Activated CD8-positive, alpha-beta T cell treated with anti-CD3 and anti-CD28 coated beads, Interleukin-2, amount 10 ng/mL, durations not matched to agents 7 days and 5 days (primary cell): ENCODE measurements at regions not wholly inside any gene's neighbourhood (a gene's known extent, or its start where the extent isn't known, plus 50 kb on each side); places are given as distances from the start of the nearest gene placed in this dataset.

Experiments
- ATAC-seq: fragments of 150-1000 bp; cut with Tn5 transposase; one replicate; pipeline ENCODE4 v1.10.0; 2021; ENCODE audit warnings: moderate library complexity
- CTCF ChIA-PET: fragments of 350-600 bp; sonication (Branson Sonifier 250); formaldehyde crosslinking; loops from one replicate; lab custom pipeline; 2021; ENCODE audit warnings: antibody characterized with exemption; lab: Charles Lee
- POLR2A ChIA-PET: fragments of 350-600 bp; sonication (Branson Sonifier 250); formaldehyde crosslinking; loops from one replicate; lab custom pipeline; 2021; ENCODE audit warnings: antibody characterized with exemption; lab: Charles Lee
- DNase-seq: peaks from one replicate; pipeline ENCODE4 v3.0.0-alpha.2; 2020
- H3K27ac Mint-ChIP-seq: one replicate; pipeline ENCODE4 v1.8.0; 2021; ENCODE audit warnings: mild to moderate bottlenecking, mixed read lengths
- H3K27me3 Mint-ChIP-seq: one replicate; pipeline ENCODE4 v1.8.0; 2021; ENCODE audit warnings: low read depth, mixed read lengths
- H3K36me3 Mint-ChIP-seq: one replicate; pipeline ENCODE4 v1.8.0; 2021; ENCODE audit warnings: low read depth, mixed read lengths
- H3K4me1 Mint-ChIP-seq: one replicate; pipeline ENCODE4 v1.8.0; 2021; ENCODE audit warnings: low read depth, mixed read lengths
- H3K4me3 Mint-ChIP-seq: one replicate; pipeline ENCODE4 v1.8.0; 2021; ENCODE audit warnings: mild to moderate bottlenecking, mixed read lengths
- H3K9me3 Mint-ChIP-seq: one replicate; pipeline ENCODE4 v1.8.0; 2022; ENCODE audit warnings: mixed read lengths; ENCODE audit not compliant: insufficient read depth

- POLR2A ChIA-PET, result no interaction called here
- no peak overlapping the region for H3K4me3 Mint-ChIP-seq
- H3K4me1 Mint-ChIP-seq, result no peaks in the 10 kb centered on the region
- H3K36me3 Mint-ChIP-seq, result no peaks in the 10 kb centered on the region
- H3K27me3 Mint-ChIP-seq, result no peaks in the 10 kb centered on the region
- H3K9me3 Mint-ChIP-seq, result peaks cover 4% of the 10 kb centered on the region
- DNase-seq (no peak), ATAC-seq (no peak)
- CTCF ChIA-PET, result no interaction called here
- H3K27ac Mint-ChIP-seq, result no peak overlapping the region
These were observed 200.2 kb upstream of the SLITRK1 start for GRCh38 chr13:84082462-84082861.

- H3K9me3 Mint-ChIP-seq, result peaks cover 4% of the 10 kb centered on the region
- H3K27me3 Mint-ChIP-seq, result no peaks in the 10 kb centered on the region
- CTCF ChIA-PET, result no interaction called here
- H3K27ac Mint-ChIP-seq, result no peak overlapping the region
- POLR2A ChIA-PET, result no interaction called here
- no peaks in the 10 kb centered on the region for H3K36me3 Mint-ChIP-seq
- no peak overlapping the region for H3K4me3 Mint-ChIP-seq
- H3K4me1 Mint-ChIP-seq, result no peaks in the 10 kb centered on the region
- DNase-seq, result no peak
- no peak for ATAC-seq
These were observed 198.7 kb upstream of the SLITRK1 start for GRCh38 chr13:84080748-84081530.

GRCh38 chr13:84077271-84077670, 195.0 kb upstream of the SLITRK1 start:
- no peaks in the 10 kb centered on the region for H3K4me1 Mint-ChIP-seq
- POLR2A ChIA-PET, result no interaction called here
- no peak overlapping the region for H3K4me3 Mint-ChIP-seq
- CTCF ChIA-PET, result no interaction called here
- no peak overlapping the region for H3K27ac Mint-ChIP-seq
- DNase-seq (no peak), ATAC-seq (no peak)
- no peaks in the 10 kb centered on the region for H3K36me3 Mint-ChIP-seq
- H3K9me3 Mint-ChIP-seq, result no peaks in the 10 kb centered on the region
- no peaks in the 10 kb centered on the region for H3K27me3 Mint-ChIP-seq

GRCh38 chr13:84076280-84076679, 194.0 kb upstream of the SLITRK1 start:
- ChIA-PET POLR2A (no interaction called here), CTCF (no interaction called here)
- no peaks in the 10 kb centered on the region for H3K9me3 Mint-ChIP-seq
- H3K36me3 Mint-ChIP-seq, result no peaks in the 10 kb centered on the region
- no peaks in the 10 kb centered on the region for H3K27me3 Mint-ChIP-seq
- no peaks in the 10 kb centered on the region for H3K4me1 Mint-ChIP-seq
- no peak overlapping the region for H3K4me3 Mint-ChIP-seq
- DNase-seq (no peak), ATAC-seq (no peak)
- no peak overlapping the region for H3K27ac Mint-ChIP-seq

GRCh38 chr13:84050536-84050935, 168.3 kb upstream of the SLITRK1 start:
- Mint-ChIP-seq H3K9me3 (no peaks in the 10 kb centered on the region), H3K27ac (no peak overlapping the region), H3K27me3 (no peaks in the 10 kb centered on the region), H3K4me3 (no peak overlapping the region), H3K4me1 (no peaks in the 10 kb centered on the region), H3K36me3 (no peaks in the 10 kb centered on the region)
- ATAC-seq (no peak), DNase-seq (no peak)
- ChIA-PET CTCF (no interaction called here), POLR2A (no interaction called here)

- no peak for DNase-seq
- POLR2A ChIA-PET, result no interaction called here
- Mint-ChIP-seq H3K27me3 (no peaks in the 10 kb centered on the region), H3K4me1 (no peaks in the 10 kb centered on the region), H3K36me3 (no peaks in the 10 kb centered on the region), H3K27ac (no peak overlapping the region), H3K4me3 (no peak overlapping the region), H3K9me3 (no peaks in the 10 kb centered on the region)
- ATAC-seq, result no peak
- CTCF ChIA-PET, result no interaction called here
These were observed 167.4 kb upstream of the SLITRK1 start for GRCh38 chr13:84049443-84050219.

GRCh38 chr13:84044805-84045204, 162.5 kb upstream of the SLITRK1 start:
- POLR2A ChIA-PET, result no interaction called here
- CTCF ChIA-PET, result no interaction called here

GRCh38 chr13:84038001-84038400, 155.7 kb upstream of the SLITRK1 start:
- ATAC-seq (peak; percentile 51), DNase-seq (peak; percentile 22)
- POLR2A ChIA-PET, result no interaction called here
- no peaks in the 10 kb centered on the region for H3K27me3 Mint-ChIP-seq
- H3K4me3 Mint-ChIP-seq, result no peak overlapping the region
- no peaks in the 10 kb centered on the region for H3K9me3 Mint-ChIP-seq
- peaks cover 14% of the 10 kb centered on the region for H3K4me1 Mint-ChIP-seq
- H3K27ac Mint-ChIP-seq, result no peak overlapping the region
- no peaks in the 10 kb centered on the region for H3K36me3 Mint-ChIP-seq
- CTCF ChIA-PET, result no interaction called here

More at GRCh38 chr13:84044805-84045204, 162.5 kb upstream of the SLITRK1 start:
- ATAC-seq (no peak), DNase-seq (no peak)
- Mint-ChIP-seq H3K36me3 (no peaks in the 10 kb centered on the region), H3K27me3 (no peaks in the 10 kb centered on the region), H3K4me1 (no peaks in the 10 kb centered on the region), H3K9me3 (no peaks in the 10 kb centered on the region), H3K4me3 (no peak overlapping the region), H3K27ac (no peak overlapping the region)

GRCh38 chr13:84032116-84032515, 149.8 kb upstream of the SLITRK1 start:
- Mint-ChIP-seq H3K27me3 (no peaks in the 10 kb centered on the region), H3K4me1 (peaks cover 3% of the 10 kb centered on the region), H3K9me3 (no peaks in the 10 kb centered on the region), H3K4me3 (no peak overlapping the region), H3K27ac (no peak overlapping the region), H3K36me3 (no peaks in the 10 kb centered on the region)
- no peak for DNase-seq
- ChIA-PET CTCF (no interaction called here), POLR2A (no interaction called here)
- no peak for ATAC-seq

- no peaks in the 10 kb centered on the region for H3K9me3 Mint-ChIP-seq
- no peaks in the 10 kb centered on the region for H3K27me3 Mint-ChIP-seq
- no peak for ATAC-seq
- no peak for DNase-seq
- ChIA-PET CTCF (no interaction called here), POLR2A (no interaction called here)
- no peak overlapping the region for H3K27ac Mint-ChIP-seq
- no peaks in the 10 kb centered on the region for H3K36me3 Mint-ChIP-seq
- H3K4me3 Mint-ChIP-seq, result no peak overlapping the region
- no peaks in the 10 kb centered on the region for H3K4me1 Mint-ChIP-seq
These were observed 148.8 kb upstream of the SLITRK1 start for GRCh38 chr13:84031120-84031519.

GRCh38 chr13:84029396-84029795, 147.1 kb upstream of the SLITRK1 start:
- Mint-ChIP-seq H3K27me3 (no peaks in the 10 kb centered on the region), H3K4me3 (no peak overlapping the region), H3K27ac (no peak overlapping the region), H3K9me3 (no peaks in the 10 kb centered on the region), H3K4me1 (no peaks in the 10 kb centered on the region), H3K36me3 (no peaks in the 10 kb centered on the region)
- ChIA-PET POLR2A (no interaction called here), CTCF (no interaction called here)
- DNase-seq, result no peak
- no peak for ATAC-seq

GRCh38 chr13:84025824-84026223, 143.6 kb upstream of the SLITRK1 start:
- H3K36me3 Mint-ChIP-seq, result no peaks in the 10 kb centered on the region
- H3K9me3 Mint-ChIP-seq, result no peaks in the 10 kb centered on the region
- H3K4me3 Mint-ChIP-seq, result no peak overlapping the region
- no peaks in the 10 kb centered on the region for H3K4me1 Mint-ChIP-seq
- H3K27ac Mint-ChIP-seq, result no peak overlapping the region
- ChIA-PET POLR2A (no interaction called here), CTCF (no interaction called here)
- no peaks in the 10 kb centered on the region for H3K27me3 Mint-ChIP-seq
- ATAC-seq (no peak), DNase-seq (no peak)
